GM12891 (cell line): ENCODE measurements at regions not wholly inside any gene's neighbourhood (a gene's known extent, or its start where the extent isn't known, plus 50 kb on each side); places are given as distances from the start of the nearest gene placed in this dataset.

Source experiments
- POLR2A ChIP-seq: IDR thresholded peaks from 2 replicates; pipeline ENCODE4 v1.6.1; 2011; ENCODE audit warnings: low read depth, low read length, control low read depth
- POLR2AphosphoS5 ChIP-seq: IDR thresholded peaks from 2 replicates; pipeline ENCODE4 v1.6.1; 2011; ENCODE audit warnings: low read depth, low read length, control low read depth
- SPI1 ChIP-seq: IDR thresholded peaks from 2 replicates; pipeline ENCODE4 v1.6.1; 2011; ENCODE audit warnings: low read depth, low read length, control low read depth

GRCh38 chr5:51275428-51275827, 107.8 kb upstream of the ISL1 start:
- TF ChIP-seq SPI1 (no peak), POLR2A (no peak), POLR2AphosphoS5 (no peak)
